IMR-90 (cell line): ENCODE measurements at regions not wholly inside any gene's neighbourhood (a gene's known extent, or its start where the extent isn't known, plus 50 kb on each side); places are given as distances from the start of the nearest gene placed in this dataset.

Experiments
- CEBPB ChIP-seq: IDR thresholded peaks from 2 replicates; pipeline ENCODE4 v1.6.1; 2012; ENCODE audit warnings: low read depth, low read length, improper control_type of control experiment
- CTCF ChIP-seq: conservative IDR thresholded peaks from 2 replicates; pipeline ENCODE4 v1.5.1; 2012; ENCODE audit warnings: mild to moderate bottlenecking, low read depth, low read length, improper control_type of control experiment
- MAZ ChIP-seq: IDR thresholded peaks from 2 replicates; pipeline ENCODE4 v1.6.1; 2012; ENCODE audit warnings: low read depth, mild to moderate bottlenecking, low read length, improper control_type of control experiment, moderate library complexity, borderline replicate concordance
- POLR2A ChIP-seq: IDR thresholded peaks from 2 replicates; pipeline ENCODE4 v1.6.1; 2012; ENCODE audit warnings: mild to moderate bottlenecking, low read depth, low read length
- RAD21 ChIP-seq: IDR thresholded peaks from 2 replicates; pipeline ENCODE4 v1.6.1; 2012; ENCODE audit warnings: low read length, improper control_type of control experiment
- RCOR1 ChIP-seq: IDR thresholded peaks from 2 replicates; pipeline ENCODE4 v1.6.1; 2012; ENCODE audit warnings: mild to moderate bottlenecking, low read length, improper control_type of control experiment; ENCODE audit not compliant: insufficient replicate concordance
- RFX5 ChIP-seq: IDR thresholded peaks from 2 replicates; pipeline ENCODE4 v1.8.0; 2012; ENCODE audit warnings: low read depth, mild to moderate bottlenecking, low read length, moderate library complexity
- TF ChIP-seq, protein P1 (sequence below): fragments of 150-350 bp; IDR thresholded peaks from 2 replicates; pipeline ENCODE4 v1.6.1; 2017; ENCODE audit warnings: mild to moderate bottlenecking, antibody characterized with exemption, low read length, low read depth
- TF ChIP-seq, protein P2 (sequence below): fragments of 150-350 bp; IDR thresholded peaks from 2 replicates; pipeline ENCODE4 v1.6.1; 2016; ENCODE audit warnings: low read depth, mild to moderate bottlenecking, low read length, moderate library complexity, borderline replicate concordance

DNA sequence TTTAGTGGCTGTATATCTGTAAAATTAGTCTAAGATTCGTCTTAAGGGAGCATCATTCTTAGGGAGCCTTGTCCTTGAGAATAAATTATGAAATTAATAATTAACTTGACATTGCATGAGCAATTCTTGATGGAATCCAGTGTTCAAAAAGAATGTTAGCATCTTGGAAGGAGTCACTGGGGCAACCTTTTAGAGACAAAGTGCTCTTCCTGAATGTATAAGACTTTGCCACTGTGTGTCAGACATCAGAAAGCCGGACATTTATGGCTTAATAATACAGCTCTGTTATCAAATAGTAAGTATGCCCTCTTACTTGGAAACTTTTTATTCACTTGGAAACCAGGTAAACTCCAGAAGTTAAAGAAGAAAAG is 83.3 kb downstream of the CCER1 start:
- no peak for TF ChIP-seq CTCF
- TF ChIP-seq RCOR1: no peak
- no peak for TF ChIP-seq RAD21
- TF ChIP-seq RFX5: no peak
- no peak for TF ChIP-seq CEBPB
- TF ChIP-seq POLR2A: no peak
- TF ChIP-seq MAZ: no peak
- TF ChIP-seq, protein P1, sequence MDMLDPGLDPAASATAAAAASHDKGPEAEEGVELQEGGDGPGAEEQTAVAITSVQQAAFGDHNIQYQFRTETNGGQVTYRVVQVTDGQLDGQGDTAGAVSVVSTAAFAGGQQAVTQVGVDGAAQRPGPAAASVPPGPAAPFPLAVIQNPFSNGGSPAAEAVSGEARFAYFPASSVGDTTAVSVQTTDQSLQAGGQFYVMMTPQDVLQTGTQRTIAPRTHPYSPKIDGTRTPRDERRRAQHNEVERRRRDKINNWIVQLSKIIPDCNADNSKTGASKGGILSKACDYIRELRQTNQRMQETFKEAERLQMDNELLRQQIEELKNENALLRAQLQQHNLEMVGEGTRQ: no peak
- TF ChIP-seq, protein P2, sequence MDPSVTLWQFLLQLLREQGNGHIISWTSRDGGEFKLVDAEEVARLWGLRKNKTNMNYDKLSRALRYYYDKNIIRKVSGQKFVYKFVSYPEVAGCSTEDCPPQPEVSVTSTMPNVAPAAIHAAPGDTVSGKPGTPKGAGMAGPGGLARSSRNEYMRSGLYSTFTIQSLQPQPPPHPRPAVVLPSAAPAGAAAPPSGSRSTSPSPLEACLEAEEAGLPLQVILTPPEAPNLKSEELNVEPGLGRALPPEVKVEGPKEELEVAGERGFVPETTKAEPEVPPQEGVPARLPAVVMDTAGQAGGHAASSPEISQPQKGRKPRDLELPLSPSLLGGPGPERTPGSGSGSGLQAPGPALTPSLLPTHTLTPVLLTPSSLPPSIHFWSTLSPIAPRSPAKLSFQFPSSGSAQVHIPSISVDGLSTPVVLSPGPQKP: no peak
